NB4 (cell line): ENCODE measurements at regions not wholly inside any gene's neighbourhood (a gene's known extent, or its start where the extent isn't known, plus 50 kb on each side); places are given as distances from the start of the nearest gene placed in this dataset.

Experiments
- MYC ChIP-seq: IDR thresholded peaks from 2 replicates; pipeline ENCODE4 v1.6.1; 2011; ENCODE audit warnings: low read depth, low read length
- POLR2A ChIP-seq: IDR thresholded peaks from 2 replicates; pipeline ENCODE4 v1.6.1; 2011; ENCODE audit warnings: mild to moderate bottlenecking; ENCODE audit not compliant: insufficient read length; ENCODE audit errors: extremely low read depth
- TF ChIP-seq, protein P1 (sequence below): IDR thresholded peaks from one replicate; pipeline ENCODE4 v1.5.1; 2012; ENCODE audit warnings: low read depth, low read length
- TF ChIP-seq, protein P2 (sequence below): IDR thresholded peaks from 2 replicates; pipeline ENCODE4 v1.6.1; 2011; ENCODE audit warnings: low read depth, low read length

DNA sequence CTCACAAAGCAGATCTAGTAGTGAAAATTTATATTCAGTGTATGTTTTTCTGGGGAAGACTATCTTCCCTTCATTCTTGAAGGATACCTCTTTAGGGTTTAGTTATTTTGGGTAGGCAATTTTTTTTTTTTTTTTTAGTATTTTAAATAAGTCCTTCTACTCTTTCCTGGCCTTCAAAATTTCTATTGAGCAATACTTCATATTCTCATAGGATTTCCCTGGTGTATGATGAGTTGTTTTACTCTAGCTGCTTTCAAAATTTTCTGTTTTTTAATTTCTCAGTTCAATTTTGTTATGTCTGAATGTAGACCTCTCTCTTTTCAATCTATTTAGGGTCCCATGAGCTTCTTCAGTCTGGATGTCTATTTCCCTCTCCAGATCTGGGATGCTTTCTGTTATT, 74.3 kb upstream of the PLSCR4 start:
- no peak for TF ChIP-seq POLR2A
- TF ChIP-seq, protein P1, sequence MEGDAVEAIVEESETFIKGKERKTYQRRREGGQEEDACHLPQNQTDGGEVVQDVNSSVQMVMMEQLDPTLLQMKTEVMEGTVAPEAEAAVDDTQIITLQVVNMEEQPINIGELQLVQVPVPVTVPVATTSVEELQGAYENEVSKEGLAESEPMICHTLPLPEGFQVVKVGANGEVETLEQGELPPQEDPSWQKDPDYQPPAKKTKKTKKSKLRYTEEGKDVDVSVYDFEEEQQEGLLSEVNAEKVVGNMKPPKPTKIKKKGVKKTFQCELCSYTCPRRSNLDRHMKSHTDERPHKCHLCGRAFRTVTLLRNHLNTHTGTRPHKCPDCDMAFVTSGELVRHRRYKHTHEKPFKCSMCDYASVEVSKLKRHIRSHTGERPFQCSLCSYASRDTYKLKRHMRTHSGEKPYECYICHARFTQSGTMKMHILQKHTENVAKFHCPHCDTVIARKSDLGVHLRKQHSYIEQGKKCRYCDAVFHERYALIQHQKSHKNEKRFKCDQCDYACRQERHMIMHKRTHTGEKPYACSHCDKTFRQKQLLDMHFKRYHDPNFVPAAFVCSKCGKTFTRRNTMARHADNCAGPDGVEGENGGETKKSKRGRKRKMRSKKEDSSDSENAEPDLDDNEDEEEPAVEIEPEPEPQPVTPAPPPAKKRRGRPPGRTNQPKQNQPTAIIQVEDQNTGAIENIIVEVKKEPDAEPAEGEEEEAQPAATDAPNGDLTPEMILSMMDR = no peak
- TF ChIP-seq, protein P2, sequence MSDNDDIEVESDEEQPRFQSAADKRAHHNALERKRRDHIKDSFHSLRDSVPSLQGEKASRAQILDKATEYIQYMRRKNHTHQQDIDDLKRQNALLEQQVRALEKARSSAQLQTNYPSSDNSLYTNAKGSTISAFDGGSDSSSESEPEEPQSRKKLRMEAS = no peak
- TF ChIP-seq MYC = no peak
